ENCODE measurements at regions not wholly inside any gene's neighbourhood (a gene's known extent, or its start where the extent isn't known, plus 50 kb on each side); places are given as distances from the start of the nearest gene placed in this dataset.

GRCh38 chr6:165117806-165118205 lies 191.6 kb downstream of the C6orf118 start:
- Histone ChIP-seq H2AFZ (replicated peaks; ENCODE audit: low read length, poor library complexity) (no peak overlapping the region), H4K20me1 (ENCODE audit: insufficient read depth, low read length) (no peaks in the 10 kb centered on the region), H3K36me3 (ENCODE audit: control insufficient read depth, insufficient read depth, low read length) (no peaks in the 10 kb centered on the region), H2AK5ac (ENCODE audit: low read depth, low read length) (no peak overlapping the region), H2BK20ac (ENCODE audit: low read depth, low read length) (no peak overlapping the region), H3K4me3 (ENCODE audit: insufficient read depth, low read depth, low read length) (no peak overlapping the region), H3K4me1 (ENCODE audit: control insufficient read depth, insufficient read depth, low read length) (no peaks in the 10 kb centered on the region), H2BK15ac (ENCODE audit: low read depth, low read length) (no peak overlapping the region), H3K9ac (ENCODE audit: low read depth, low read length) (no peak overlapping the region), H2BK120ac (ENCODE audit: low read depth, low read length) (no peak overlapping the region), H3K27ac (ENCODE audit: insufficient read depth, low read length) (no peak overlapping the region), H3K27me3 (ENCODE audit: control insufficient read depth, insufficient read depth, low read length) (no peaks in the 10 kb centered on the region), H4K91ac (ENCODE audit: insufficient read depth, low read depth, low read length) (no peak overlapping the region), H3K23ac (ENCODE audit: low read depth, low read length) (no peak overlapping the region), H3K18ac (ENCODE audit: low read depth, low read length) (no peak overlapping the region), H3K4ac (ENCODE audit: low read depth, low read length) (no peak overlapping the region), H3K9me3 (ENCODE audit: control insufficient read depth, insufficient read depth, low read length) (peaks cover 10% of the 10 kb centered on the region), H3K56ac (ENCODE audit: extremely low read depth, insufficient read depth, low read length) (no peak overlapping the region), H2BK5ac (ENCODE audit: low read depth, low read length, poor library complexity, severe bottlenecking) (no peak overlapping the region), H3K79me1 (ENCODE audit: low read depth in 1 of 2, low read length in 2 of 2) (no peaks in the 10 kb centered on the region), H3K9me1 (ENCODE audit: insufficient read depth, low read length) (no peaks in the 10 kb centered on the region), H4K8ac (ENCODE audit: low read depth in 2 of 2, low read length in 2 of 2) (no peak overlapping the region), H3K14ac (replicated peaks; ENCODE audit: low read depth, low read length) (no peak overlapping the region), H2AK9ac (replicated peaks; ENCODE audit: low read depth, low read length, poor library complexity) (no peak overlapping the region), H4K5ac (ENCODE audit: low read depth, low read length) (no peak overlapping the region), H3K4me2 (ENCODE audit: low read depth, low read length) (no peak overlapping the region)
- TF ChIP-seq SMC3 (IDR thresholded peaks at IDR 0.05; ENCODE audit: low read depth, low read length) (no peak), NFE2L2 (IDR thresholded peaks at IDR 0.05; ENCODE audit: low read depth, low read length) (no peak), MXI1 (IDR thresholded peaks at IDR 0.05; ENCODE audit: borderline replicate concordance, low read depth, low read length) (no peak), CEBPB (IDR thresholded peaks at IDR 0.05; ENCODE audit: low read depth, low read length) (no peak), CHD1 (IDR thresholded peaks at IDR 0.05; ENCODE audit: low read depth, low read length) (no peak), RCOR1 (IDR thresholded peaks at IDR 0.05; ENCODE audit: insufficient replicate concordance, low read length) (no peak), BHLHE40 (IDR thresholded peaks at IDR 0.05; ENCODE audit: low read depth, low read length) (no peak), USF2 (IDR thresholded peaks at IDR 0.05; ENCODE audit: low read depth, low read length) (no peak), ELK1 (IDR thresholded peaks at IDR 0.05; ENCODE audit: borderline replicate concordance, low read depth, low read length) (no peak), RFX5 (IDR thresholded peaks at IDR 0.05; ENCODE audit: low read depth, low read length) (no peak)
- WGBS, 2 experiments (ENCODE audit: extremely low coverage in 2 of 2, insufficient read length in 1 of 2) = no CpG with 5 or more reads among the region's 3 CpGs
- in situ Hi-C loops (cut with MboI; ENCODE audit: low sequenced_read_pairs) = no loop called here
- ChIA-PET POLR2A (ENCODE audit: unreplicated experiment) (no interaction called here), CTCF (no interaction called here)
- no TSS peak for BruUV-seq (replicated peaks)
- intact Hi-C loops (cut with micrococcal nuclease) = no loop called here
- ATAC-seq (ENCODE audit: low read depth) = no peak
- dilution Hi-C loops (cut with HindIII; ENCODE audit: low sequenced_read_pairs, unreplicated experiment) = no loop called here
- DNase-seq = no peak

Measured in IMR-90 (cell line).